ENCODE measurements at regions not wholly inside any gene's neighbourhood (a gene's known extent, or its start where the extent isn't known, plus 50 kb on each side); places are given as distances from the start of the nearest gene placed in this dataset.
A peak's percentile ranks its signal among the peaks of the same experiment; 100 is the strongest.

DNA sequence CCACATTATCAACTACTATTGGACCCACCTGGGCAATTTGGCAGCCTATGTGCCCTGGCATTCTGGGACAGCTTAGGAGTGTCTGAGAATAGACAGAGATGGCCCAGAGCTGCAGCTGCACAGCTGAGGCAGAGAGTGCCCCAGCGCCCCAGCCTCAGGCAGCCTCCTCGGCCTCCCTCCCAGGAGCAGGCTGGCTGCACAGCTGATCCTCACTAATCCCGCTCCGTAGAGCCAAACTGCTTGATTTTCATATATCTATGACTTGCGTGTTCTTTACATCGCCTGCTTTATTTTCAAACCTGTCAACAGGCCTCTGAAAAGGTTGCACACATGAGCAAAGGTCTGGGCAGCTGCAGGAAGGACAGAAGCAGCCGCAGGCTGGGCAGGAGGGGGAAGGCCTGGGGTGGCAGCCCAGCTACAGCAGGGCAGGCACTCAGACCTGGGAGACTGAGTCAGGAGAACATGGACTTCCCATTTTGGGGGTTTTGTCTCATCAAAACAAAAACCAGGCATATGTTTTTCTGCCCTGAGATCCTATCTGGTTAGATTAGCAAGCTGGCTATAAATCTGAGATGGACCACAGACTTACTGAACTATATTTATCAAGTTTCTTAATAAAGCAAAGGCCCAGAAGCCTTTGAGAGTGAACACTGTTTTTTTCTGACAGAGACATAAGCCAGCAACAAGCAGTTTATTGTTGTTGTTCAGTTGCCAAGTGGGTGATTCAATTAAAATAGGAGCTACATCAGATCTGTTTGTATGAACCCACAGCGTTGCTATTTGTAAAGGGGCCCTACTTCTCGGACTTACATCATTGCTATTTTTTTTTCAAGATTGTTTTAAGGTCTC lies 301.8 kb upstream of the DUSP10 start (continued):
- TF ChIP-seq GATA2 (CRISPR knock-in tag; IDR thresholded peaks at IDR 0.05) (peak; percentile 85), FOSL2 (IDR thresholded peaks at IDR 0.05; ENCODE audit: borderline replicate concordance, low read depth) (peak; percentile 35; the same call in 1 of the 2 replicates), NRF1 (IDR thresholded peaks at IDR 0.05; ENCODE audit: low read depth, low read length) (no peak), CHD2 (IDR thresholded peaks at IDR 0.05; ENCODE audit: low read length, partially characterized antibody) (peak; percentile 86), RXRA (IDR thresholded peaks at IDR 0.05; ENCODE audit: borderline replicate concordance, low read depth) (peak; percentile 13; the same call in 1 of the 2 replicates), MEF2A (IDR thresholded peaks at IDR 0.05; ENCODE audit: borderline replicate concordance, low read depth) (peak; percentile 84), EP300 (IDR thresholded peaks at IDR 0.05; ENCODE audit: borderline replicate concordance in 1 of 2, low read depth in 1 of 2, low read length in 1 of 2) (peak; percentile 77 to 98; a peak in 3 of 4 replicates), JUND (IDR thresholded peaks at IDR 0.05) (peak; percentile 72; the same call in 1 of the 2 replicates), TCF12 (IDR thresholded peaks at IDR 0.05) (peak; percentile 97)
- TF ChIP-seq, protein P1, sequence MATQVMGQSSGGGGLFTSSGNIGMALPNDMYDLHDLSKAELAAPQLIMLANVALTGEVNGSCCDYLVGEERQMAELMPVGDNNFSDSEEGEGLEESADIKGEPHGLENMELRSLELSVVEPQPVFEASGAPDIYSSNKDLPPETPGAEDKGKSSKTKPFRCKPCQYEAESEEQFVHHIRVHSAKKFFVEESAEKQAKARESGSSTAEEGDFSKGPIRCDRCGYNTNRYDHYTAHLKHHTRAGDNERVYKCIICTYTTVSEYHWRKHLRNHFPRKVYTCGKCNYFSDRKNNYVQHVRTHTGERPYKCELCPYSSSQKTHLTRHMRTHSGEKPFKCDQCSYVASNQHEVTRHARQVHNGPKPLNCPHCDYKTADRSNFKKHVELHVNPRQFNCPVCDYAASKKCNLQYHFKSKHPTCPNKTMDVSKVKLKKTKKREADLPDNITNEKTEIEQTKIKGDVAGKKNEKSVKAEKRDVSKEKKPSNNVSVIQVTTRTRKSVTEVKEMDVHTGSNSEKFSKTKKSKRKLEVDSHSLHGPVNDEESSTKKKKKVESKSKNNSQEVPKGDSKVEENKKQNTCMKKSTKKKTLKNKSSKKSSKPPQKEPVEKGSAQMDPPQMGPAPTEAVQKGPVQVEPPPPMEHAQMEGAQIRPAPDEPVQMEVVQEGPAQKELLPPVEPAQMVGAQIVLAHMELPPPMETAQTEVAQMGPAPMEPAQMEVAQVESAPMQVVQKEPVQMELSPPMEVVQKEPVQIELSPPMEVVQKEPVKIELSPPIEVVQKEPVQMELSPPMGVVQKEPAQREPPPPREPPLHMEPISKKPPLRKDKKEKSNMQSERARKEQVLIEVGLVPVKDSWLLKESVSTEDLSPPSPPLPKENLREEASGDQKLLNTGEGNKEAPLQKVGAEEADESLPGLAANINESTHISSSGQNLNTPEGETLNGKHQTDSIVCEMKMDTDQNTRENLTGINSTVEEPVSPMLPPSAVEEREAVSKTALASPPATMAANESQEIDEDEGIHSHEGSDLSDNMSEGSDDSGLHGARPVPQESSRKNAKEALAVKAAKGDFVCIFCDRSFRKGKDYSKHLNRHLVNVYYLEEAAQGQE (IDR thresholded peaks at IDR 0.05; ENCODE audit: low read depth, low read length) = no peak
- TF ChIP-seq, protein P2, sequence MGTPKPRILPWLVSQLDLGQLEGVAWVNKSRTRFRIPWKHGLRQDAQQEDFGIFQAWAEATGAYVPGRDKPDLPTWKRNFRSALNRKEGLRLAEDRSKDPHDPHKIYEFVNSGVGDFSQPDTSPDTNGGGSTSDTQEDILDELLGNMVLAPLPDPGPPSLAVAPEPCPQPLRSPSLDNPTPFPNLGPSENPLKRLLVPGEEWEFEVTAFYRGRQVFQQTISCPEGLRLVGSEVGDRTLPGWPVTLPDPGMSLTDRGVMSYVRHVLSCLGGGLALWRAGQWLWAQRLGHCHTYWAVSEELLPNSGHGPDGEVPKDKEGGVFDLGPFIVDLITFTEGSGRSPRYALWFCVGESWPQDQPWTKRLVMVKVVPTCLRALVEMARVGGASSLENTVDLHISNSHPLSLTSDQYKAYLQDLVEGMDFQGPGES (IDR thresholded peaks at IDR 0.05; ENCODE audit: low read depth, low read length) = no peak; the same call in 1 of the 2 replicates
- TF ChIP-seq, protein P3, sequence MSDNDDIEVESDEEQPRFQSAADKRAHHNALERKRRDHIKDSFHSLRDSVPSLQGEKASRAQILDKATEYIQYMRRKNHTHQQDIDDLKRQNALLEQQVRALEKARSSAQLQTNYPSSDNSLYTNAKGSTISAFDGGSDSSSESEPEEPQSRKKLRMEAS (IDR thresholded peaks at IDR 0.05; ENCODE audit: low read depth) = no peak; the same call in 1 of the 2 replicates
- TF ChIP-seq, protein P4, sequence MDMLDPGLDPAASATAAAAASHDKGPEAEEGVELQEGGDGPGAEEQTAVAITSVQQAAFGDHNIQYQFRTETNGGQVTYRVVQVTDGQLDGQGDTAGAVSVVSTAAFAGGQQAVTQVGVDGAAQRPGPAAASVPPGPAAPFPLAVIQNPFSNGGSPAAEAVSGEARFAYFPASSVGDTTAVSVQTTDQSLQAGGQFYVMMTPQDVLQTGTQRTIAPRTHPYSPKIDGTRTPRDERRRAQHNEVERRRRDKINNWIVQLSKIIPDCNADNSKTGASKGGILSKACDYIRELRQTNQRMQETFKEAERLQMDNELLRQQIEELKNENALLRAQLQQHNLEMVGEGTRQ (IDR thresholded peaks at IDR 0.05; ENCODE audit: borderline replicate concordance, low read depth, low read length) = no peak
- TF ChIP-seq, protein P5, sequence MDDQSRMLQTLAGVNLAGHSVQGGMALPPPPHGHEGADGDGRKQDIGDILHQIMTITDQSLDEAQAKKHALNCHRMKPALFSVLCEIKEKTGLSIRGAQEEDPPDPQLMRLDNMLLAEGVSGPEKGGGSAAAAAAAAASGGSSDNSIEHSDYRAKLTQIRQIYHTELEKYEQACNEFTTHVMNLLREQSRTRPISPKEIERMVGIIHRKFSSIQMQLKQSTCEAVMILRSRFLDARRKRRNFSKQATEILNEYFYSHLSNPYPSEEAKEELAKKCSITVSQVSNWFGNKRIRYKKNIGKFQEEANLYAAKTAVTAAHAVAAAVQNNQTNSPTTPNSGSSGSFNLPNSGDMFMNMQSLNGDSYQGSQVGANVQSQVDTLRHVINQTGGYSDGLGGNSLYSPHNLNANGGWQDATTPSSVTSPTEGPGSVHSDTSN (IDR thresholded peaks at IDR 0.05) = peak; percentile 88
- TF ChIP-seq, protein P6, sequence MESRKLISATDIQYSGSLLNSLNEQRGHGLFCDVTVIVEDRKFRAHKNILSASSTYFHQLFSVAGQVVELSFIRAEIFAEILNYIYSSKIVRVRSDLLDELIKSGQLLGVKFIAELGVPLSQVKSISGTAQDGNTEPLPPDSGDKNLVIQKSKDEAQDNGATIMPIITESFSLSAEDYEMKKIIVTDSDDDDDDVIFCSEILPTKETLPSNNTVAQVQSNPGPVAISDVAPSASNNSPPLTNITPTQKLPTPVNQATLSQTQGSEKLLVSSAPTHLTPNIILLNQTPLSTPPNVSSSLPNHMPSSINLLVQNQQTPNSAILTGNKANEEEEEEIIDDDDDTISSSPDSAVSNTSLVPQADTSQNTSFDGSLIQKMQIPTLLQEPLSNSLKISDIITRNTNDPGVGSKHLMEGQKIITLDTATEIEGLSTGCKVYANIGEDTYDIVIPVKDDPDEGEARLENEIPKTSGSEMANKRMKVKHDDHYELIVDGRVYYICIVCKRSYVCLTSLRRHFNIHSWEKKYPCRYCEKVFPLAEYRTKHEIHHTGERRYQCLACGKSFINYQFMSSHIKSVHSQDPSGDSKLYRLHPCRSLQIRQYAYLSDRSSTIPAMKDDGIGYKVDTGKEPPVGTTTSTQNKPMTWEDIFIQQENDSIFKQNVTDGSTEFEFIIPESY (IDR thresholded peaks at IDR 0.05; ENCODE audit: borderline replicate concordance, low read depth) = 0 out of 2 replicates have a peak, but pooled peaks have one; percentile 24
